ENCODE measurements at regions not wholly inside any gene's neighbourhood (a gene's known extent, or its start where the extent isn't known, plus 50 kb on each side); places are given as distances from the start of the nearest gene placed in this dataset.

- H3K4me3 ChIP-seq (ENCODE audit: low read depth, low read length), result no peak overlapping the region
- H3K4me1 ChIP-seq (ENCODE audit: control insufficient read depth, insufficient read depth, low read length), result no peaks in the 10 kb centered on the region
- H3K36me3 ChIP-seq (ENCODE audit: control insufficient read depth in 2 of 2, insufficient read depth in 1 of 2, low read length in 2 of 2), result no peaks in the 10 kb centered on the region
- TF ChIP-seq ZNF37A (tag by site-specific recombination; IDR thresholded peaks at IDR 0.05) (no peak), ZBTB7A (tag by site-specific recombination; IDR thresholded peaks at IDR 0.05; ENCODE audit: low read depth) (no peak), ZNF138 (tag by site-specific recombination; IDR thresholded peaks at IDR 0.05; ENCODE audit: borderline replicate concordance) (no peak), ZNF24 (tag by site-specific recombination; IDR thresholded peaks at IDR 0.05) (no peak), ZNF23 (tag by site-specific recombination; IDR thresholded peaks at IDR 0.05; ENCODE audit: borderline replicate concordance) (no peak), ZSCAN18 (tag by site-specific recombination; IDR thresholded peaks at IDR 0.05) (no peak), ZNF311 (tag by site-specific recombination; IDR thresholded peaks at IDR 0.05; ENCODE audit: borderline replicate concordance) (no peak), ZNF645 (tag by site-specific recombination; IDR thresholded peaks at IDR 0.05) (no peak), ZNF510 (tag by site-specific recombination; IDR thresholded peaks at IDR 0.05; ENCODE audit: insufficient replicate concordance) (no peak), EGR2 (tag by site-specific recombination; IDR thresholded peaks at IDR 0.05; ENCODE audit: low read depth) (no peak), ZBTB44 (tag by site-specific recombination; IDR thresholded peaks at IDR 0.05) (no peak), ZFP3 (tag by site-specific recombination; IDR thresholded peaks at IDR 0.05; ENCODE audit: low read depth) (no peak), FEZF1 (tag by site-specific recombination; IDR thresholded peaks at IDR 0.05) (no peak)
- no peak overlapping the region for H3K27ac ChIP-seq (ENCODE audit: extremely low read depth, low read depth, low read length)
- POLR2A ChIA-PET, result no interaction called here
- H3K9me3 ChIP-seq (ENCODE audit: control insufficient read depth, insufficient read depth, low read depth, low read length), result no peaks in the 10 kb centered on the region
- CTCF ChIA-PET, result no interaction called here
These were observed 587.9 kb upstream of the ITGA1 start for GRCh38 chr5:52199833-52200232.

- Histone ChIP-seq H3K27ac (ENCODE audit: extremely low read depth, low read depth, low read length) (no peak overlapping the region), H3K4me3 (ENCODE audit: low read depth, low read length) (no peak overlapping the region), H3K9me3 (ENCODE audit: control insufficient read depth, insufficient read depth, low read depth, low read length) (no peaks in the 10 kb centered on the region), H3K36me3 (ENCODE audit: control insufficient read depth in 2 of 2, insufficient read depth in 1 of 2, low read length in 2 of 2) (no peaks in the 10 kb centered on the region), H3K4me1 (ENCODE audit: control insufficient read depth, insufficient read depth, low read length) (no peaks in the 10 kb centered on the region)
- ChIA-PET POLR2A (no interaction called here), CTCF (no interaction called here)
- TF ChIP-seq ZNF148 (tag by site-specific recombination; IDR thresholded peaks at IDR 0.05; ENCODE audit: borderline replicate concordance) (no peak), ZSCAN4 (tag by site-specific recombination; IDR thresholded peaks at IDR 0.05) (no peak), ZNF121 (tag by site-specific recombination; IDR thresholded peaks at IDR 0.05) (no peak), ZBTB17 (tag by site-specific recombination; IDR thresholded peaks at IDR 0.05) (no peak), YY2 (tag by site-specific recombination; IDR thresholded peaks at IDR 0.05) (no peak), ZNF777 (tag by site-specific recombination; IDR thresholded peaks at IDR 0.05; ENCODE audit: borderline replicate concordance) (no peak), GLIS1 (tag by site-specific recombination; IDR thresholded peaks at IDR 0.05) (no peak), ZNF354C (tag by site-specific recombination; IDR thresholded peaks at IDR 0.05; ENCODE audit: borderline replicate concordance, low read depth) (no peak), ZNF174 (tag by site-specific recombination; IDR thresholded peaks at IDR 0.05) (no peak), GLI4 (tag by site-specific recombination; IDR thresholded peaks at IDR 0.05) (no peak), ZNF473 (tag by site-specific recombination; IDR thresholded peaks at IDR 0.05) (no peak), ZNF677 (tag by site-specific recombination; IDR thresholded peaks at IDR 0.05) (no peak)
These were observed 585.5 kb upstream of the ITGA1 start for GRCh38 chr5:52202256-52202655.

Measured in HEK293 (cell line).